H1 (cell line): ENCODE measurements at regions not wholly inside any gene's neighbourhood (a gene's known extent, or its start where the extent isn't known, plus 50 kb on each side); places are given as distances from the start of the nearest gene placed in this dataset.

Experiments
- CTCF ChIA-PET: fragments of 300-600 bp; sonication (Branson Sonifier 250); formaldehyde crosslinking; loops from one replicate; lab custom pipeline; 2021; ENCODE audit not compliant: partially characterized antibody; lab: Charles Lee
- POLR2A ChIA-PET: fragments of 300-600 bp; sonication (Branson Sonifier 250); formaldehyde crosslinking; loops from one replicate; lab custom pipeline; 2021; ENCODE audit warnings: inconsistent platforms; ENCODE audit not compliant: partially characterized antibody; lab: Charles Lee
- DNase-seq, 2 experiments: peaks; one replicate each; pipeline versions ENCODE4 v3.0.0 to v3.0.0-alpha.2; 2010 to 2022; ENCODE audit warnings: low spot score in 2 of 2, low read depth in 1 of 2, mixed read lengths in 1 of 2
- FAIRE-seq: peaks from 2 replicates; lab custom pipeline; 2011; peaks lifted over from hg19 to GRCh38; lab: Jason Lieb, UNC
- H2AFZ ChIP-seq: 2 replicates; pipeline ENCODE4 v1.8.1; 2012; ENCODE audit warnings: low read length, inconsistent platforms
- H2AK5ac ChIP-seq: 2 replicates; pipeline ENCODE4 v1.6.1; 2013; ENCODE audit warnings: low read depth, low read length
- H2BK120ac ChIP-seq: replicated peaks from 2 replicates; pipeline ENCODE3; 2013; ENCODE audit warnings: low read depth, low read length, inconsistent platforms
- H2BK12ac ChIP-seq: 2 replicates; pipeline ENCODE4 v1.6.1; 2013; ENCODE audit warnings: low read depth, low read length
- H2BK15ac ChIP-seq: 2 replicates; pipeline ENCODE4 v1.6.1; 2013; ENCODE audit warnings: low read length
- H2BK20ac ChIP-seq: 2 replicates; pipeline ENCODE4 v1.6.1; 2013; ENCODE audit warnings: low read length
- H2BK5ac ChIP-seq: 2 replicates; pipeline ENCODE4 v1.6.1; 2013; ENCODE audit warnings: low read depth, low read length
- H3K14ac ChIP-seq: 2 replicates; pipeline ENCODE4 v1.6.1; 2013; ENCODE audit warnings: inconsistent platforms; ENCODE audit not compliant: insufficient read length
- H3K18ac ChIP-seq: 2 replicates; pipeline ENCODE4 v1.6.1; 2013; ENCODE audit warnings: low read length; ENCODE audit errors: extremely low read depth
- H3K23ac ChIP-seq: 2 replicates; pipeline ENCODE4 v1.6.1; 2013; ENCODE audit warnings: inconsistent platforms; ENCODE audit not compliant: insufficient read length
- H3K23me2 ChIP-seq: 2 replicates; pipeline ENCODE4 v1.6.1; 2013; ENCODE audit warnings: low read depth, low read length
- H3K27ac ChIP-seq: 2 replicates; pipeline ENCODE4 v1.6.1; 2011; ENCODE audit warnings: low read depth, low read length, inconsistent platforms
- H3K27me3 ChIP-seq, 4 experiments: replicated peaks in 1 of 4; 1 replicate in 1 of 4; 2 replicates in 3 of 4; pipeline versions ENCODE4 v1.6.1 to v1.8.1; 2011 to 2013; ENCODE audit warnings: low read length in 3 of 4, mild to moderate bottlenecking in 3 of 4, inconsistent platforms in 2 of 4, mixed read lengths in 2 of 4, moderate library complexity in 1 of 4; ENCODE audit not compliant: control insufficient read depth in 3 of 4, insufficient read depth in 3 of 4; ENCODE audit errors: extremely low read depth in 1 of 4
- H3K36me3 ChIP-seq, 4 experiments: 2 replicates each; pipeline versions ENCODE4 v1.6.1 to v1.8.1; 2011 to 2013; ENCODE audit warnings: mild to moderate bottlenecking in 4 of 4, low read length in 3 of 4, moderate library complexity in 2 of 4, control low read depth in 1 of 4, inconsistent platforms in 1 of 4; ENCODE audit not compliant: insufficient read depth in 4 of 4, control insufficient read depth in 2 of 4
- H3K4ac ChIP-seq: replicated peaks from 2 replicates; pipeline ENCODE3; 2013; ENCODE audit warnings: low read length, low read depth, mixed read lengths, inconsistent platforms; ENCODE audit not compliant: insufficient read length
- H3K4me1 ChIP-seq, 4 experiments: replicated peaks in 1 of 4; 1 replicate in 1 of 4; 2 replicates in 3 of 4; pipeline versions ENCODE4 v1.6.1 to v1.8.1; 2011 to 2013; ENCODE audit warnings: low read length in 3 of 4, inconsistent platforms in 2 of 4, mixed read lengths in 1 of 4; ENCODE audit not compliant: insufficient read depth in 4 of 4, control insufficient read depth in 3 of 4
- H3K4me2 ChIP-seq, 2 experiments: 2 replicates each; pipeline versions ENCODE4 v1.6.1 to v1.8.1; 2011 to 2013; ENCODE audit warnings: low read depth in 2 of 2, low read length in 2 of 2, control low read depth in 1 of 2, inconsistent platforms in 1 of 2, mild to moderate bottlenecking in 1 of 2; ENCODE audit not compliant: insufficient read depth in 1 of 2
- H3K4me3 ChIP-seq, 4 experiments: fragments of 200-600, 300-600 bp in 1 of 4; sonication (generic), shearing (Covaris generic), sonication (Bioruptor Twin) in 1 of 4; 2 replicates each; pipeline versions ENCODE4 v1.5.1 to v1.8.1; 2011 to 2016; ENCODE audit warnings: low read length in 4 of 4, low read depth in 3 of 4, control low read depth in 2 of 4, inconsistent platforms in 2 of 4, mild to moderate bottlenecking in 2 of 4, mixed read lengths in 1 of 4, moderate library complexity in 1 of 4; ENCODE audit not compliant: insufficient read depth in 2 of 4; ENCODE audit errors: extremely low read depth in 1 of 4
- H3K56ac ChIP-seq: replicated peaks from 2 replicates; pipeline ENCODE3; 2013; ENCODE audit warnings: low read depth, mild to moderate bottlenecking, mixed read lengths, low read length, inconsistent platforms; ENCODE audit not compliant: insufficient read length
- H3K79me1 ChIP-seq: 2 replicates; pipeline ENCODE4 v1.6.1; 2013; ENCODE audit warnings: low read depth, low read length, control low read depth
- H3K79me2 ChIP-seq, 2 experiments: 2 replicates each; pipeline versions ENCODE4 v1.6.1 to v1.8.1; 2012 to 2013; ENCODE audit warnings: low read length in 2 of 2, mild to moderate bottlenecking in 2 of 2, inconsistent platforms in 1 of 2; ENCODE audit not compliant: insufficient read depth in 2 of 2, control insufficient read depth in 1 of 2
- H3K9ac ChIP-seq, 4 experiments: replicated peaks in 1 of 4; 1 replicate in 1 of 4; 2 replicates in 3 of 4; pipeline versions ENCODE4 v1.6.1 to v1.8.1; 2011 to 2013; ENCODE audit warnings: low read depth in 3 of 4, low read length in 3 of 4, control low read depth in 2 of 4, mild to moderate bottlenecking in 2 of 4, moderate library complexity in 2 of 4, inconsistent platforms in 1 of 4; ENCODE audit errors: extremely low read depth in 1 of 4
- H3K9me3 ChIP-seq, 2 experiments: 2 replicates each; pipeline versions ENCODE4 v1.6.1 to v1.8.1; 2012 to 2013; ENCODE audit warnings: mild to moderate bottlenecking in 2 of 2, moderate library complexity in 2 of 2, control low read depth in 1 of 2, inconsistent platforms in 1 of 2, low read depth in 1 of 2, low read length in 1 of 2, mixed read lengths in 1 of 2; ENCODE audit not compliant: insufficient read depth in 2 of 2
- H4K20me1 ChIP-seq, 2 experiments: replicated peaks in 1 of 2; 2 replicates each; pipeline versions ENCODE3 to v1.8.1; 2011 to 2013; ENCODE audit warnings: inconsistent platforms in 2 of 2, low read length in 2 of 2, mild to moderate bottlenecking in 1 of 2; ENCODE audit not compliant: insufficient read depth in 2 of 2, control insufficient read depth in 1 of 2
- H4K5ac ChIP-seq: 2 replicates; pipeline ENCODE4 v1.6.1; 2013; ENCODE audit warnings: low read length, low read depth, mixed read lengths, inconsistent platforms; ENCODE audit not compliant: insufficient read length
- H4K8ac ChIP-seq: 2 replicates; pipeline ENCODE4 v1.8.0; 2013; ENCODE audit warnings: mild to moderate bottlenecking, moderate library complexity, low read length, inconsistent platforms; ENCODE audit not compliant: insufficient read depth; ENCODE audit errors: extremely low read depth
- H4K91ac ChIP-seq: replicated peaks from 2 replicates; pipeline ENCODE3; 2013; ENCODE audit warnings: low read length, mixed read lengths, inconsistent platforms; ENCODE audit not compliant: insufficient read length
- ASH2L ChIP-seq: fragments of 200-600, 300-600 bp; sonication (generic); IDR thresholded peaks from one replicate; pipeline ENCODE4 v1.7.1; 2017; ENCODE audit warnings: low read length
- BCL11A ChIP-seq, 2 experiments: IDR thresholded peaks; one replicate each; pipeline ENCODE4 v1.6.1; 2011; ENCODE audit warnings: low read depth in 2 of 2, low read length in 2 of 2, mild to moderate bottlenecking in 2 of 2
- GTF2F1 ChIP-seq: IDR thresholded peaks from 2 replicates; pipeline ENCODE4 v1.6.1; 2012; ENCODE audit warnings: low read depth, low read length, improper control_type of control experiment, borderline replicate concordance
- HDAC2 ChIP-seq, 2 experiments: fragments of 300-600 bp in 1 of 2; sonication (generic) in 1 of 2; IDR thresholded peaks; 2 replicates each; pipeline ENCODE4 v1.6.1; 2011 to 2012; ENCODE audit warnings: low read depth in 2 of 2, low read length in 2 of 2, mild to moderate bottlenecking in 2 of 2, moderate library complexity in 2 of 2, borderline replicate concordance in 1 of 2, inconsistent platforms in 1 of 2
- HDAC6 ChIP-seq: IDR thresholded peaks from one replicate; pipeline ENCODE4 v1.7.1; 2012; ENCODE audit warnings: low read depth, mild to moderate bottlenecking, inconsistent platforms, low read length, moderate library complexity
- PHF8 ChIP-seq: fragments of 200-600 bp; sonication (generic); conservative IDR thresholded peaks from 2 replicates; pipeline ENCODE4 v1.7.1; 2012; ENCODE audit warnings: low read depth, mild to moderate bottlenecking, inconsistent platforms, low read length, moderate library complexity
- POLR2AphosphoS5 ChIP-seq: IDR thresholded peaks from 2 replicates; pipeline ENCODE4 v1.6.1; 2011; ENCODE audit warnings: low read depth, low read length
- RNF2 ChIP-seq: fragments of 200-900, 300-1000 bp; sonication (generic); IDR thresholded peaks from 2 replicates; pipeline ENCODE4 v1.7.1; 2016; ENCODE audit warnings: borderline replicate concordance, low read depth, mild to moderate bottlenecking, antibody characterized with exemption, low read length; ENCODE audit not compliant: poor library complexity, severe bottlenecking; ENCODE audit errors: missing control alignments
- SUZ12 ChIP-seq: fragments of 200-600 bp; sonication (generic); IDR thresholded peaks from 2 replicates; pipeline ENCODE4 v1.6.1; 2012; ENCODE audit warnings: mild to moderate bottlenecking, inconsistent platforms, low read length, moderate library complexity, mixed read lengths
- TAF7 ChIP-seq: optimal IDR thresholded peaks from 2 replicates; pipeline ENCODE3; 2011; ENCODE audit warnings: low read depth, mild to moderate bottlenecking, inconsistent platforms, low read length, moderate library complexity, borderline replicate concordance
- WGBS, 2 experiments: shearing (Covaris generic) in 1 of 2; methylation state at CpG; one replicate each; pipeline versions ENCODE4 v1.1.6 to v1.1.7; 2013 to 2015; ENCODE audit warnings: low lambda C conversion rate in 2 of 2, mixed read lengths in 2 of 2, inconsistent platforms in 1 of 2, low coverage in 1 of 2, missing lambda C conversion rate in 1 of 2; ENCODE audit not compliant: insufficient replicate concordance in 2 of 2, insufficient coverage in 1 of 2, insufficient read length in 1 of 2; ENCODE audit errors: extremely low coverage in 1 of 2, missing lambda C conversion rate in 1 of 2; 5-methylcytosine and 5-hydroxymethylcytosine counted together

GRCh38 chr10:58976254-58976653 is 200.2 kb upstream of the PHYHIPL start:
- WGBS, 2 experiments = 100% methylated on average over 1 of the region's 1 CpG; no CpG with 5 or more reads in 1 of the 2 experiments
- Histone ChIP-seq H3K4me2 (no peak overlapping the region), H4K5ac (no peak overlapping the region), H3K18ac (no peak overlapping the region), H3K56ac (no peak overlapping the region), H3K79me1 (no peaks in the 10 kb centered on the region), H3K4ac (no peak overlapping the region), H3K27ac (no peak overlapping the region), H3K36me3 (no peaks in the 10 kb centered on the region), H3K23me2 (no peaks in the 10 kb centered on the region), H2BK20ac (no peak overlapping the region), H2AFZ (no peak overlapping the region), H2BK5ac (no peak overlapping the region), H3K14ac (no peak overlapping the region), H3K4me1 (peaks cover 0 to 5% (median 2%) of the 10 kb centered on the region in 4 experiments; a peak in 2 of 7 replicates), H3K4me3 (no peak overlapping the region), H3K79me2 (no peaks in the 10 kb centered on the region), H2AK5ac (no peak overlapping the region), H4K20me1 (no peaks in the 10 kb centered on the region), H3K9me3 (no peaks in the 10 kb centered on the region), H3K9ac (no peak overlapping the region), H4K8ac (no peak overlapping the region), H3K23ac (no peak overlapping the region), H2BK15ac (no peak overlapping the region), H4K91ac (no peak overlapping the region), H3K27me3 (no peaks in the 10 kb centered on the region), H2BK120ac (no peak overlapping the region), H2BK12ac (no peak overlapping the region)
- CTCF ChIA-PET = interaction anchor here (0.9 kb wide), 1 partner anchor 24 kb away, joined by 3 read pairs; no protein-coding TSS in a partner anchor
- TF ChIP-seq TAF7 (no peak), SUZ12 (no peak), PHF8 (no peak), ASH2L (no peak), HDAC2 (IDR thresholded peaks at IDR 0.05; ENCODE audit: borderline replicate concordance in 1 of 2, low read depth in 2 of 2, low read length in 2 of 2) (no peak), RNF2 (no peak), BCL11A (IDR thresholded peaks at IDR 0.05; ENCODE audit: low read depth in 2 of 2, low read length in 2 of 2) (no peak), GTF2F1 (no peak), HDAC6 (no peak), POLR2AphosphoS5 (no peak)
- DNase-seq (no peak), FAIRE-seq (no peak)
- POLR2A ChIA-PET = no interaction called here
